GM23338 (cell line): ENCODE measurements at regions not wholly inside any gene's neighbourhood (a gene's known extent, or its start where the extent isn't known, plus 50 kb on each side); places are given as distances from the start of the nearest gene placed in this dataset.

ENCODE experiments used
- ATAC-seq: fragments of 200-7000 bp; cut with Tn5 transposase; 3 replicates; pipeline ENCODE4 v1.9.1; 2020
- DNase-seq: peaks from one replicate; pipeline ENCODE4 v3.0.0-alpha.2; 2015; ENCODE audit warnings: low spot score
- H2AFZ ChIP-seq: fragments of 200-600 bp; sonication (generic); 2 replicates; pipeline ENCODE4 v1.8.0; 2016; ENCODE audit warnings: antibody characterized with exemption, mild to moderate bottlenecking, moderate library complexity
- H3F3A ChIP-seq: fragments of 200-600 bp; sonication (generic); replicated peaks from 2 replicates; pipeline ENCODE4 v1.8.0; 2017; ENCODE audit warnings: antibody characterized with exemption, mixed run types, low read depth
- H3K27ac ChIP-seq: fragments of 200-600 bp; sonication (generic); 2 replicates; pipeline ENCODE4 v1.6.1; 2016; ENCODE audit warnings: low read depth
- H3K27me3 ChIP-seq: fragments of 200-600 bp; sonication (generic); 2 replicates; pipeline ENCODE4 v1.8.0; 2016; ENCODE audit warnings: mild to moderate bottlenecking, mixed run types, moderate library complexity; ENCODE audit not compliant: insufficient read depth
- H3K36me3 ChIP-seq: fragments of 200-600 bp; sonication (generic); 2 replicates; pipeline ENCODE4 v1.8.0; 2016; ENCODE audit warnings: mild to moderate bottlenecking; ENCODE audit not compliant: insufficient read depth
- H3K4me1 ChIP-seq: fragments of 200-600 bp; sonication (generic); 2 replicates; pipeline ENCODE4 v1.8.0; 2016; ENCODE audit warnings: mild to moderate bottlenecking, moderate library complexity; ENCODE audit not compliant: insufficient read depth
- H3K4me2 ChIP-seq: fragments of 200-600 bp; sonication (generic); 2 replicates; pipeline ENCODE4 v1.7.1; 2017; ENCODE audit warnings: mixed run types
- H3K4me3 ChIP-seq: fragments of 200-600 bp; sonication (generic); 2 replicates; pipeline ENCODE4 v1.6.1; 2016; ENCODE audit warnings: mixed run types
- H3K79me2 ChIP-seq: fragments of 200-600 bp; sonication (generic); replicated peaks from 2 replicates; pipeline ENCODE4 v1.8.0; 2017; ENCODE audit warnings: mild to moderate bottlenecking; ENCODE audit not compliant: insufficient read depth
- H3K9me2 ChIP-seq: fragments of 200-600 bp; sonication (generic); 2 replicates; pipeline ENCODE4 v1.8.0; 2017; ENCODE audit not compliant: insufficient read depth
- H4K20me1 ChIP-seq: fragments of 200-600 bp; sonication (generic); replicated peaks from 2 replicates; pipeline ENCODE4 v1.8.0; 2017; ENCODE audit warnings: mild to moderate bottlenecking; ENCODE audit not compliant: insufficient read depth
- H3K27ac Mint-ChIP-seq: 2 replicates; pipeline ENCODE4 v1.8.0; 2020; ENCODE audit warnings: inconsistent platforms, mild to moderate bottlenecking, moderate library complexity, mixed read lengths
- H3K27me3 Mint-ChIP-seq: 3 replicates; pipeline ENCODE4 v1.8.0; 2022; ENCODE audit warnings: low read depth, mild to moderate bottlenecking, moderate library complexity, mixed read lengths, inconsistent platforms; ENCODE audit not compliant: insufficient read depth, poor library complexity
- H3K36me3 Mint-ChIP-seq: 3 replicates; pipeline ENCODE4 v1.8.0; 2021; ENCODE audit warnings: low read depth, mild to moderate bottlenecking, inconsistent platforms, moderate library complexity, mixed read lengths
- H3K4me1 Mint-ChIP-seq: 3 replicates; pipeline ENCODE4 v1.8.0; 2020; ENCODE audit warnings: mild to moderate bottlenecking, inconsistent platforms, mixed read lengths
- H3K4me3 Mint-ChIP-seq: 3 replicates; pipeline ENCODE4 v1.8.0; 2021; ENCODE audit warnings: moderate library complexity, mild to moderate bottlenecking, inconsistent platforms, mixed read lengths
- H3K9me3 Mint-ChIP-seq: 3 replicates; pipeline ENCODE4 v1.8.0; 2020; ENCODE audit warnings: moderate library complexity, mild to moderate bottlenecking, inconsistent platforms, mixed read lengths
- CREB1 ChIP-seq: fragments of 250-450 bp; sonication (Bioruptor Pico); IDR thresholded peaks from 2 replicates; pipeline ENCODE4 v1.5.0; 2020; ENCODE audit warnings: low read depth, mild to moderate bottlenecking, moderate library complexity
- CTCF ChIP-seq, 2 experiments: fragments of 200-600 bp in 1 of 2; sonication (generic) in 1 of 2; conservative IDR thresholded peaks; 2 replicates each; pipeline versions ENCODE4 v1.5.1 to v1.6.1; 2016 to 2017; ENCODE audit warnings: antibody characterized with exemption in 2 of 2, low read depth in 2 of 2, mild to moderate bottlenecking in 2 of 2, moderate library complexity in 1 of 2
- EZH2 ChIP-seq: fragments of 200-600 bp; sonication (generic); IDR thresholded peaks from one replicate; pipeline ENCODE4 v1.8.0; 2017; ENCODE audit warnings: antibody characterized with exemption, mild to moderate bottlenecking, low read depth; ENCODE audit not compliant: unreplicated experiment
- EZH2phosphoT487 ChIP-seq: fragments of 200-600 bp; sonication (generic); IDR thresholded peaks from one replicate; pipeline ENCODE4 v1.8.1; 2018; ENCODE audit warnings: antibody characterized with exemption; ENCODE audit not compliant: unreplicated experiment
- JUNB ChIP-seq: IDR thresholded peaks from one replicate; pipeline ENCODE4 v1.6.1; 2016; ENCODE audit warnings: antibody characterized with exemption; ENCODE audit not compliant: unreplicated experiment
- REST ChIP-seq: IDR thresholded peaks from one replicate; pipeline ENCODE4 v1.6.1; 2018; ENCODE audit warnings: antibody characterized with exemption; ENCODE audit not compliant: unreplicated experiment
- ZNF462 ChIP-seq: fragments of 250-450 bp; sonication (Bioruptor Pico); IDR thresholded peaks from 2 replicates; pipeline ENCODE4 v1.5.0; 2020; ENCODE audit warnings: mild to moderate bottlenecking, moderate library complexity

- TF ChIP-seq REST: no peak
Measured at GRCh38 chr5:167773668-167774301, 517.7 kb upstream of the WWC1 start (continued).

GRCh38 chr5:167777746-167778145 lies 513.7 kb upstream of the WWC1 start:
- no peaks in the 10 kb centered on the region for H3K27me3 ChIP-seq
- DNase-seq (no peak), ATAC-seq (no peak)
- H3K4me3 Mint-ChIP-seq: no peak overlapping the region
- H3K9me2 ChIP-seq: peaks cover 12% of the 10 kb centered on the region
- H4K20me1 ChIP-seq: no peaks in the 10 kb centered on the region
- no peak overlapping the region for H3K4me3 ChIP-seq
- H3K27me3 Mint-ChIP-seq: no peaks in the 10 kb centered on the region
- no peak overlapping the region for H3K4me2 ChIP-seq
- H3K36me3 ChIP-seq: no peaks in the 10 kb centered on the region
- TF ChIP-seq JUNB (no peak), ZNF462 (CRISPR knock-in tag) (no peak), CREB1 (no peak), CTCF (conservative IDR thresholded peaks at IDR 0.05; ENCODE audit: low read depth in 2 of 2) (no peak), EZH2 (no peak), EZH2phosphoT487 (no peak)
- H2AFZ ChIP-seq: no peak overlapping the region
- no peaks in the 10 kb centered on the region; the same call in 2 of the 3 replicates for H3K9me3 Mint-ChIP-seq
- H3F3A ChIP-seq: no peaks in the 10 kb centered on the region
- H3K27ac ChIP-seq: no peak overlapping the region
- H3K36me3 Mint-ChIP-seq: no peaks in the 10 kb centered on the region; the same call in 2 of the 3 replicates
- no peaks in the 10 kb centered on the region for H3K79me2 ChIP-seq
- H3K4me1 Mint-ChIP-seq: peaks cover 9% of the 10 kb centered on the region; the same call in 2 of the 3 replicates
- no peaks in the 10 kb centered on the region for H3K4me1 ChIP-seq
- no peak overlapping the region for H3K27ac Mint-ChIP-seq
